H7 (cell line): ENCODE measurements at regions not wholly inside any gene's neighbourhood (a gene's known extent, or its start where the extent isn't known, plus 50 kb on each side); places are given as distances from the start of the nearest gene placed in this dataset.
"Not testable (repeated sequence)": the region's sequence is repeated elsewhere in the genome, so short reads cannot be mapped to it uniquely, and the experiment has no call there.

Source experiments
- DNase-seq: peaks from one replicate; pipeline ENCODE4 v3.0.0; 2012
- H3K27me3 ChIP-seq: 2 replicates; pipeline ENCODE4 v1.6.0; 2011; ENCODE audit warnings: mild to moderate bottlenecking, low read length; ENCODE audit not compliant: control insufficient read depth, insufficient read depth
- H3K36me3 ChIP-seq: replicated peaks from 2 replicates; pipeline ENCODE4 v1.5.1; 2011; ENCODE audit warnings: low read length; ENCODE audit not compliant: control insufficient read depth, insufficient read depth
- H3K4me3 ChIP-seq: 2 replicates; pipeline ENCODE4 v1.5.1; 2011; ENCODE audit warnings: low read depth, mild to moderate bottlenecking, control low read depth, low read length, moderate library complexity; ENCODE audit not compliant: insufficient read depth

DNA sequence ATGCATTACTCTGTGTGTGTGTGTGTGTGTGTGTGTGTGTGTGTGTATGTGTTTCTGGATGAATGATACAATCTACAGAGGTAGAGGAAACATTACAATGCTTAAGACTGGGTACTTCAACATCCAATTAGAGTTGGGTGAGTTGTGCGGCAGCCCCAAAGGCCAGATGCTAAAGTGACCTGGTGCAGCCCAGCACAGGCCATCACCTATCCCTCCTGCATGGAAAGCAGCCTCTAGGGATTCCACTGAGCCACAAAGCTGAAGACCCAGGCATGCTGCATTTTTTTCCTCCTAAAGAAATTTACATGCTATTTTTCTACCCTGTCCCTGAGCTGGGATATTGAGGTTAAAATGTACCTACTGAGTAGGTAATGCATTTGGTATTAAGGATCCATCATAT, 79.1 kb upstream of the ETAA1 start:
- DNase-seq, result no peak
- H3K4me3 ChIP-seq, result no peak overlapping the region

DNA sequence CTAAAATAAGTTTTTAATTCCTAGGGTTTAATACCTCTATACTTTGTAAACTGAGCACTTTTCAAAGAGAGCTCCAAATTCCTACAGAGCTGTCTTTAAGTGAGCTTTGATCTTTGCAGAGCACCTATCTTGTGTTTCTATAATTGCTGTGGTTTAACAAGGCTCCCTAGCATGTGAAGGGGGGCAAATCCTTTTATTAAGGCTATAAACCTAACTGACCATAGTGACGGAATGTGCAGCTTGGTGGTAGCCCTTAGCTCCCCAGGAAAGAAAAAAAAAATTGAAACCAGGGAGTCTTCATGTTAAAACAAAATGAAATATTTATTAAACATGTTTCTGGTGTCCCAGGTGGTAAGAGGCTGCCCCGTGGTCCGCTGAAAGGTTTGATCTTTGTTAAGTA, 78.6 kb upstream of the ETAA1 start:
- no peak overlapping the region for H3K4me3 ChIP-seq

More for the DNA sequence above, 79.1 kb upstream of the ETAA1 start:
- Histone ChIP-seq H3K27me3 (no peaks in the 10 kb centered on the region), H3K36me3 (no peaks in the 10 kb centered on the region)

DNA sequence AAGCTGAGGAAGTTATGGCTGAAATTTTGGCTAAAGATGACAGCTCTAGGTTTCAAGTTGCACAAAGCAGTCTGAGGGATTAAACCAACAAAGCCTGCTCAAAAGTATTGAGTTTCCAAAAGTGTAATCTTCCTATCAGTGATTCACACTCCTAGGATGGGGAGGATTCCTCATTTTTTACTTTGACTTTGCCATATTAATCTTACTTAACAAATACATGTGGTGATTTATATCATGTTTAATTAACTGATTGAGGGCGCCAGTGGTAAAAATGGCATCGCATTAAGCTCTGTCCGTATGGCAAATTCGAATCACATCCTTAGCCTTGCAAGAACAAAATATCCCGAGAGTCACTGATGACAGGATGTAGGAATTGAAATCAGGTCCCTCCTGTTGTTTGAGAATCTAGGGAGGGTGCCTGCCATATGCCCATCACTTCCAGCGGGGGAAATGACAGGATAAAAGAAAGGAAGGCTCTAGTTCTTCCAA, 78.1 kb upstream of the ETAA1 start:
- no peaks in the 10 kb centered on the region for H3K36me3 ChIP-seq
- H3K4me3 ChIP-seq, result no peak overlapping the region
- H3K27me3 ChIP-seq, result no peaks in the 10 kb centered on the region
- DNase-seq, result no peak

More for the DNA sequence above, 78.6 kb upstream of the ETAA1 start:
- H3K27me3 ChIP-seq, result no peaks in the 10 kb centered on the region
- DNase-seq, result no peak
- no peaks in the 10 kb centered on the region for H3K36me3 ChIP-seq

DNA sequence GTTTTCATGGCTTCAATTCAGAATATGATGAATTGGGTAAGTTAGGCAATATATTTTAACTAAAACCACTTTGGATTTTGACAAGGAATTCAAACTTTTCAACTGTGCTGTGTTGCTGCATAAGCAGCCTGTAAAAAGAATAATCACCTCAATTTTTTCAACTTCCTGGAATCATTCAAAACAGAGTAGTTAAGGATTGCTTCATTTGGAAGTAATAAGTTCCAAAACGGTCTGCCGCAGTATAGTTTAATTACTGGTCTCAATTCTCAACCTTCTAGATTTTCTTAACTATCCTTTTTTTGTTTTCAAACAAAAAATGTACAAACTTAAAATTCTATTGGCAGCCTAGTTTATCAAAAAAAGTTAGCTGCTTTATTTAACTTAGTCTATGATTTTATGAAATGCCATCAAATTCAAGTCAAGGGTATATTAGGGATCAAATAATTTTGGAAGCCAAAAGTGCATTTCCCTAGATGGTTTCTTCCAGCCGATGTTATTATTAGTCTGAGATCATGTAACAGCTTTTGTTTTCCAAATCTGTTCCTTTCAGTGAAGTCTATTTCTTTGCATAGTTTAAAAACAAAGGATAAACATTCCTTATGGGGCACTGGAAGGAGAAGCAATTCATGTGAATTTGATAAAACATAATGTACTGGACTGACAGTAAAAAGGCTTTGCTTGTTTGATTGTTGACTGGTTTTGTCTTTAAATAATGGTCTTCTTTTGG, 76.1 kb upstream of the ETAA1 start:
- no peak overlapping the region for H3K4me3 ChIP-seq
- no peaks in the 10 kb centered on the region for H3K27me3 ChIP-seq
- no peak for DNase-seq
- no peaks in the 10 kb centered on the region for H3K36me3 ChIP-seq

DNA sequence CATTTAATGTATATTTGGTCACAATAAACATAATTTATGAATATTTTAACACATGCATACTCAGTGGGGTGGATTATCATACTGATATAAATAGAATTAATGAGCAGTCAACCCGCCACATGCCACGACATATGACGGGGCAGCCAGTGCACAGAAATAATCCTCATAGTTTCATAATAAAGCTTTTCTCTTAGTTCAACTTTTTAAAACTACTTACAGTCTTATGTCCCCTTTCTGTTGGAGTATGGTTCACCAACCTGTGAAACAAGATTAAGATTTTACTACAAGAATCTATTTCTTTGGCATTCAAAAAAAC, 75.6 kb upstream of the ETAA1 start:
- Histone ChIP-seq H3K36me3 (no peaks in the 10 kb centered on the region), H3K4me3 (no peak overlapping the region), H3K27me3 (no peaks in the 10 kb centered on the region)
- DNase-seq, result no peak

DNA sequence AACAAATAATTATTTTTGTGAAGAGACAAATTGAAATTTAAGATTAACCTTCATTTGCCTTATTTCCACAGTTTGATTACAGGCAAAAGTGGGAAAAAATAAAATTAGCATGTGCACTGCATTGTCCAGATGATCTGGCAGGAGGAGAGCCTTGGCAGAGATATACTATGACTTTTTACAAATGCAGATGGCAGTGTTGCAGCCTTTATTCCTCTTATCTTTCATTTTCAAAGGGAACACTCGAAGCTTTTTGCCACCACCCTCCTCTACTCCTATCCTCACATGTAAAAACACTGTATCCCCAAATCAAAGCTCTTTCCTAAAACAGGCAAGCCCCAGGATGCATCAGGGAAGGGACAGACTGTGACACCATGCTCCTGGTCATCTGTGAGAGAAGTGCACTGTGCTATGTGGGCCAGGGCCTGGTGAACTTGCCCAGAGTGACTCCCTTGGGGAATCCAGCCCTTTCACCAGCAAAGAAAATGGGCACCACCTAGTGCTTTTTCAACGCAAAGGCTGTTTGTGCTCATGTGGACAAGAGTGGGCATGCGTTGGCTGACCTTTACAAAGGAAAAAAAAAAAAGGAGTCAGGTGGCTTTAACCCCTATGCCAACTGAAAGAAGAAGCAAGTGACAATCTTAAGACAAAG, 74.7 kb upstream of the ETAA1 start:
- no peaks in the 10 kb centered on the region for H3K27me3 ChIP-seq
- no peaks in the 10 kb centered on the region for H3K36me3 ChIP-seq
- H3K4me3 ChIP-seq, result no peak overlapping the region
- peak; percentile 8 for DNase-seq

DNA sequence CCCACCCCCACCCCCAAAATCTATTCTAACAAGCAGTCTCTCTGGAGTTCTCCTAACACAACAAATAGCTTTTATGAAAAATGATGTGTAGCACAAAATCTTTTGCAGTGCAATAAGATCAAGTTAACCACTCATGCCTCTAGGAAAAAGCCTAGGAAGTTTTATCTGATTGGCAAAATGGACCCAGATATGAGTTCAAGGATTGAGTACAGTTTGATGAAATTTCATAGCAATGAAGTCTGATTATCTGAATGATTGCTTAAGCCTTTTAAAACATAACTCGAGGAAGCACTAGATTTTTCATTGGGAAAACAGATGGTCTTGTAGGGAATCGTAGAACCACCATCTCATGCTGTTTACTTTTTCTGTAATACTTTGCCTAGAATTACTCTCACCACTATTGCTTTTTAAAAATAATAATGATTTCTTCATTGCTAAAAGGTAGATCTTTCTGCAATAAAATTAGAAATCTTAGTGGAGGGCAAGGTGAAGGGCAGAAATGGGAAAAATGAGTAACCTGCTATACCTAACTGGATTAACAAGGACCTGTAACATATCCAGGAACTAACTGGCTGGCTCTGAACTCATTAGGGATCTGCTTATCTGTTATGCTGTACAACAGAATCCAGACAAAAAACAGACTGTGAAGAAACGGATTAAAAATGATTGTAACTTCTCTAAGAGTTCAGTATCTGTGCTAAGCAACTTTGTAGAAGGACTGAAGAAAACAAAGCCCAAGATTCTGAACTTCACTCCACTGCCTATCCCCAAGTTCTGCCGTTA, 73.7 kb upstream of the ETAA1 start:
- H3K36me3 ChIP-seq, result no peaks in the 10 kb centered on the region
- no peak for DNase-seq
- no peaks in the 10 kb centered on the region for H3K27me3 ChIP-seq
- no peak overlapping the region for H3K4me3 ChIP-seq

DNA sequence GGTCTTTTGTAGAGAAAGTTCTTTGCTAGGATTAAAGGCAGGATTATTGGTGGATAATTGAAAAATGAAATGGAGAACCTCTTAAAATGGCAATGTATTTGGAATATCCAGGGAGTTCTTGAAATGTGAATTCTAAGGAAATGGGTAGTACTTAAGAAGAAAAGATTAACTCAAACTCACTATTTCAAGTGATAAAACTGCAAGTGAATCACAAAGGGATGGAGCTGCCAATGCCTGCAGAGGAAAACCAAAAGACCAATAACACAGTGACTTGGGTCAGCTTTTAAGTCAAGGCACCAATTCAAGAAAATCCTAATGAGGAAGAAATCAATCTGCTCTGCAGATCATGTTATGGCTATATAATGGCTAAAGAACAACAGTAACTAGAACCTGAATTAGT, 67.6 kb upstream of the ETAA1 start:
- no peak for DNase-seq
- H3K36me3 ChIP-seq, result peaks cover 1% of the 10 kb centered on the region
- no peaks in the 10 kb centered on the region for H3K27me3 ChIP-seq
- H3K4me3 ChIP-seq, result no peak overlapping the region

DNA sequence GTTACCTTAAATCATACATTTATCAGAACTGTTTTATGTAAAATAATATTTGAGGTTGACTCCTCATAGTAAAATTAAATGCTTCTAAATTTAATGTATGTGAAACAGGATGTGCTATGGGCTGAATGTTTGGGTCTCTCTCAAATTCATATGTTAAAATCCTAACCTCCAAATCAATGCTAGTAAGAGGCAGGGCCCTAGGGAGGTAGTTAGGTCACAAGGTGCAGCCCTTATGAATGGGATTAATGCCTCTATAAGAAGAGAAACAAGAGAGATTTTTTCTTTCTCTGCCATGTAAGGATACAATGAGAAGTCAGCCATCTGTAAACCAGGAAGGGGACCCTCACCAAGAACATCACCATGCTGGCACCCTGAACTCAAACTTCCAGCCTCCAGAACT, 67.2 kb upstream of the ETAA1 start:
- Histone ChIP-seq H3K27me3 (no peaks in the 10 kb centered on the region), H3K4me3 (no peak overlapping the region), H3K36me3 (peaks cover 5% of the 10 kb centered on the region)
- no peak for DNase-seq

DNA sequence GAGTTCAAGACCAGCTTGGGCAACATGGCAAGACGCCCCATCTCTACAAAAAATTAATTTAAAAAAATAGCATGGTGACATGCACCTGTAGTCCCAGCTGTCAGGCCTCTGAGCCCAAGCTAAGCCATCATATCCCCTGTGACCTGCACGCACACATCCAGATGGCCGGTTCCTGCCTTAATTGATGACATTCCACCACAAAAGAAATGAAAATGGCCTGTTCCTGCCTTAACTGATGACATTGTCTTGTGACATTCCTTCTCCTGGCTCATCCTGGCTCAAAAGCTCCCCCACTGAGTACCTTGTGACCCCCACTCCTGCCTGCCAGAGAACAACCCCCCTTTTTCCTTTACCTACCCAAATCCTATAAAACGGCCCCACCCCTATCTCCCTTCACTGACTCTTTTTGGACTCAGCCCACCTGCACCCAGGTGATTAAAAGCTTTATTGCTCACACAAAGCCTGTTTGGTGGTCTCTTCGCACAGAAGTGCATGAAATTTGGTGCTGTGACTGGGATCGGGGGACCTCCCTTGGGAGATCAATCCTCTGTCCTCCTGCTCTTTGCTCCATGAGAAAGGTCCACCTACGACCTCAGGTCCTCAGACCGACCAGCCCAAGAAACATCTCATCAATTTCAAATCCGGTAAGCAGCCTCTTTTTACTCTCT, 65.6 kb upstream of the ETAA1 start:
- H3K27me3 ChIP-seq, DNase-seq, H3K36me3 ChIP-seq: not testable (repeated sequence)
- peak overlapping the region; percentile 66 for H3K4me3 ChIP-seq

DNA sequence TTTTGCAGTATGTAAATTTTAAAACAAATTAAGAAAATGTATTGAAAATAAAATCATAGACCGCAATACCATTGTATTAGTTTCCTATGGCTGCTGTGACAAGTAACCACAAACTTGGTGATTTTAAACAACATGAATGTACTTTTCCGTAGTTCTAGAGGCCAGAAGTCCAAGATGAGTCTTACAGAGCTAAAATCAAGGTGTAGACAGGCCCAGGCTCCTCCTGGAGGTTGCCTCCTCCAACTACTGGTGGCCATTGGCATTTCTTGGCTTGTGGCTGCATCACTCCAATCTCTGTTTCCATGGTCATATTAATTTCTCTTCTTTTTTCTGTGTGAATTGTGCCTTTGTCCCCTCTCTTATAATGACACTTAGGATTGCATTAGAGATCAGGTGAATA, 59.2 kb upstream of the ETAA1 start:
- H3K36me3 ChIP-seq, result peaks cover 21% of the 10 kb centered on the region
- H3K27me3 ChIP-seq, result no peaks in the 10 kb centered on the region
- H3K4me3 ChIP-seq, result no peak overlapping the region
- no peak for DNase-seq

DNA sequence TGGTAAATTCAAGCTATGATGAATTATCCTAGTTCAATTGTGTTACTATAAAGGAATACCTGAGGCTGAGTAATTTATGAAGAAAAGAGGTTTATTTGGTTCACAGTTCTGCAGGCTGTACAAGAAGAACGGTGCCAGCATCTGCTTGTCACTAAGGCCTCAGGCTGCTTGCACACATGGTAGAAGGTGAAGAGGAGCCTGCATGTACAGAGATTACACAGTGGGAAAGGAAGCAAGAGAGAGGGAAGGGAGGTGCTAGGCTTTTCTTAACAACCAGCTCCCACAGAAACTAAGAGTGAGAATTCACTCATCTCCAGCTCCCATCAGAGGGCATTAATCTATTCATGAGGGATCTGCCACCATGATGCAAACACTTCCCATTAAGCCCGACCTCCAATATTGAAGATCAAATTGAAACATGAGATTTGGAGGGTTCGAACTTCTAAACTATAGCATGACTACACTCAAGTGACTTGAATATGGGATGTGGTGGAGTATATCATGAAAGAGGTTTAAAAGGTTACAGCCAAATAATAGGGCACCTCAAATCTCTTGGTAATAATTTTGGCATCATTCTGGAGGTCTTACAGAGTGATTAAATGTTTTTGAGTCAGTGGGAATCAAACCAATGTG, 58.4 kb upstream of the ETAA1 start:
- DNase-seq, result no peak
- H3K27me3 ChIP-seq, result no peaks in the 10 kb centered on the region
- peaks cover 21% of the 10 kb centered on the region for H3K36me3 ChIP-seq
- no peak overlapping the region for H3K4me3 ChIP-seq

DNA sequence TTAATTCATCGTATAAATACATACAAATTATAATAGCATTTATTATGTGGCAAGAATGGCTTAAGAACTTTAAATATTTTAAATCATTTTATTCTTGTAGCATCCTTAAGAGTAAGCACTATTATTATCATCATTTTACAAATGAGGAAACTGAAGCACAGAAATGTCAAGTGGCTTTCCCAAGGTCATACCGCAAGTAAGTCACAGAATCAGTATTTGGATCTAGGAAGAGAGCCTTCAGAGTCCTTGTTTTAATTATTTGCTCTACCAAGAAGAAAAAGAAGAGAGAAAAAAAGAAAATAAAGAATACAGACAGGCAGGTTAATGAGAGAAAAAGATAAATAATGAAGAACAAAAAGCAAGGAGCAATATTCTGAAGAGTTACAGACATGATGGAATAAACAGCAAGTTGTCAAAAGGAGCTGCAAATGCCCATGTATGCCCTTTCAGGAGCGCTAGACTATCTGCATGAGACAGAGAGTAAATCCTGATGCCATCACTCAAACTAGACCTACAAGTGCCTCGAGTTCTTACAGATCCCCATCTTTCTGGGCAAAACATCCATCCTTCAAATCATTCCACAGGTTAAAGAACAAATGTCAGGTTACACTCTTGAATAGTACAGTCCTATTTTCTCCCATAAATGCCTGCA, 57.8 kb upstream of the ETAA1 start:
- DNase-seq, result no peak
- H3K27me3 ChIP-seq, result no peaks in the 10 kb centered on the region
- H3K36me3 ChIP-seq, result peaks cover 21% of the 10 kb centered on the region
- no peak overlapping the region for H3K4me3 ChIP-seq
